Lower leg skin (tissue), 4 donors: ENCODE measurements at regions not wholly inside any gene's neighbourhood (a gene's known extent, or its start where the extent isn't known, plus 50 kb on each side); places are given as distances from the start of the nearest gene placed in this dataset.

Experiments used
- DNase-seq, 2 donors: peaks; one replicate each; pipeline ENCODE4 v3.0.0-alpha.2; 2019; ENCODE audit warnings: low spot score in 2 of 2
- H3K4me3 ChIP-seq: fragments of 200-600 bp; sonication (generic); 2 replicates; pipeline ENCODE4 v1.5.1; 2017; ENCODE audit warnings: mild to moderate bottlenecking, low read depth; ENCODE audit not compliant: poor library complexity, severe bottlenecking
- POLR2A ChIP-seq, 2 donors: fragments of 450-650 bp; IDR thresholded peaks; one replicate each; pipeline ENCODE4 v1.6.1; 2016 to 2017; ENCODE audit warnings: antibody characterized with exemption in 2 of 2, mild to moderate bottlenecking in 1 of 2, moderate library complexity in 1 of 2
- WGBS, 2 donors: methylation state at CpG; one replicate each; pipeline ENCODE4 v1.1.5; 2018; 5-methylcytosine and 5-hydroxymethylcytosine counted together
- intact Hi-C: fragments of 100-400 bp; cut with DNase I; formaldehyde crosslinking; loops from one replicate; pipeline ENCODE4 v1.15.0; 2023; ENCODE audit warnings: low total_unique reads
- TF ChIP-seq, protein P1 (sequence below), 3 donors: fragments of 450-650 bp; IDR thresholded peaks; one replicate each; pipeline ENCODE4 v1.5.1; 2016; ENCODE audit warnings: antibody characterized with exemption in 3 of 3, mild to moderate bottlenecking in 3 of 3, moderate library complexity in 2 of 3

GRCh38 chr13:44156294-44156658 is 217.3 kb upstream of the SERP2 start:
- DNase-seq, result no peak
- intact Hi-C loops, result no loop called here
- no peak overlapping the region for H3K4me3 ChIP-seq
- TF ChIP-seq, protein P1, sequence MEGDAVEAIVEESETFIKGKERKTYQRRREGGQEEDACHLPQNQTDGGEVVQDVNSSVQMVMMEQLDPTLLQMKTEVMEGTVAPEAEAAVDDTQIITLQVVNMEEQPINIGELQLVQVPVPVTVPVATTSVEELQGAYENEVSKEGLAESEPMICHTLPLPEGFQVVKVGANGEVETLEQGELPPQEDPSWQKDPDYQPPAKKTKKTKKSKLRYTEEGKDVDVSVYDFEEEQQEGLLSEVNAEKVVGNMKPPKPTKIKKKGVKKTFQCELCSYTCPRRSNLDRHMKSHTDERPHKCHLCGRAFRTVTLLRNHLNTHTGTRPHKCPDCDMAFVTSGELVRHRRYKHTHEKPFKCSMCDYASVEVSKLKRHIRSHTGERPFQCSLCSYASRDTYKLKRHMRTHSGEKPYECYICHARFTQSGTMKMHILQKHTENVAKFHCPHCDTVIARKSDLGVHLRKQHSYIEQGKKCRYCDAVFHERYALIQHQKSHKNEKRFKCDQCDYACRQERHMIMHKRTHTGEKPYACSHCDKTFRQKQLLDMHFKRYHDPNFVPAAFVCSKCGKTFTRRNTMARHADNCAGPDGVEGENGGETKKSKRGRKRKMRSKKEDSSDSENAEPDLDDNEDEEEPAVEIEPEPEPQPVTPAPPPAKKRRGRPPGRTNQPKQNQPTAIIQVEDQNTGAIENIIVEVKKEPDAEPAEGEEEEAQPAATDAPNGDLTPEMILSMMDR (IDR thresholded peaks at IDR 0.05), result no peak
- no peak for TF ChIP-seq POLR2A (IDR thresholded peaks at IDR 0.05)
- WGBS, 2 donors, result 37 to 38% methylated on average over 4 of the region's 4 CpGs

- WGBS, 2 donors, result 75 to 81% methylated on average over 5 of the region's 5 CpGs
- no peak for DNase-seq
- no peak overlapping the region for H3K4me3 ChIP-seq
- intact Hi-C loops, result no loop called here
- no peak for TF ChIP-seq POLR2A (IDR thresholded peaks at IDR 0.05)
- TF ChIP-seq, protein P1 (IDR thresholded peaks at IDR 0.05), result no peak
Observed at GRCh38 chr13:44157606-44158005, 216.0 kb upstream of the SERP2 start.

DNA sequence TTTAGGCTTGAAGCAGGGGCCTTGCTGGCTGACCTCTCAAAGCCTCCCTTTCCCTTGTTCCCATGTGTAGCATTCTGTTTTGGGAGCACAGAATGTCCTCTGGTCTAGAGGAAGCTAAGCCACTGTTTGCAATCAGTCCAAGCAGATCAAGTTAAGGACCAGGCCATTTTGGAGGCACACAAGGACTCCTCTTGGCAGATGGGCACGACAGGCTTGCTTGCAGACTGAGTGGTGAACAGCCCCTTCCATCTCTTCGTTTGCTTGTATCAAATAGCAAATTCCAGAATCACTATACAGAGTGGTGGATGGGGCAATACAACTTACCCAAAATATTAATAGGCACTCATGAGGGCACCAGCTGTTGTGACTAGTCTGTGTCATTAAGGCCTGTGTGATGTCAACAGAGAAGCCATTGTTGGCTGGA is 215.5 kb upstream of the SERP2 start:
- no peak overlapping the region for H3K4me3 ChIP-seq
- no peak for TF ChIP-seq POLR2A (IDR thresholded peaks at IDR 0.05)
- TF ChIP-seq, protein P1 (IDR thresholded peaks at IDR 0.05), result no peak
- intact Hi-C loops, result no loop called here
- 80 to 83% methylated on average over 2 of the region's 2 CpGs for WGBS, 2 donors
- no peak for DNase-seq

DNA sequence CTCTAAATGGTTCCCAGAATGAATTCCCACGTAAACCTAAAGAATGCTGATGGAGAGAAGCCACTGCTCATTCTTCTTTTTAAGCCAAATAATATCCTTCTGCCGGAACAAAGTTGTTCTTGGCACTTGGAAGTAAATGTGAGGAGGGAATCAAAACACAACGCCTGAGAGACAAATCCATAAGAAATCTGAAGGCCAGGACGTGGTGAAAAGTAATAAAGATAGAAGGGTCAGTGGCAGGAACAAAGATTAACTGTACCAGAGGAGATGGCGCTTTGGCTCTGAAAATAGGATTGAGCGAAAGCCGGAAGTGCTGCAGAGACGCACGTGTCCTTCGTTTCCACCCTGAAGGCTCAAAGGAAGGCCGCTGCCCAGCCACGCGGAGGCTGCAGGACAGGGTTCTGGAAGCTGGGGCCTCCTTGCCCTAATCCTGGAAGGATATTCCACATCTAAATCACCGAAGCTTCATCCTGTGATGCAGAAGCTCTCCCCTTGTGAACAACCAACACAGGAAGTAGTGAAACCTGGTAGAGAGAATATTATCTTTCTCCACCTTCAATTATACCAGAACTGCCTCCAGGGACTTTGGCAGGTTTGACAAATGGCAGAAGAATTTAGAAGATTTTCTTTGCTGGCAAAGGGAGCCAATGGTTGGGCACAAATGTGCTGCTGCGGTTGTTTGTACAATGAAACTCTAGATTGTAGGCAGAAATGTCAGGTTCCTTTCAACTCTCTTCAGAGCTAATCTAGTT is 214.6 kb upstream of the SERP2 start:
- no peak overlapping the region for H3K4me3 ChIP-seq
- WGBS, 2 donors, result 71 to 75% methylated on average over 15 of the region's 15 CpGs
- TF ChIP-seq POLR2A (IDR thresholded peaks at IDR 0.05), result no peak
- TF ChIP-seq, protein P1 (IDR thresholded peaks at IDR 0.05), result no peak
- no peak for DNase-seq
- intact Hi-C loops, result no loop called here

GRCh38 chr13:44159633-44160279 is 213.9 kb upstream of the SERP2 start:
- no peak overlapping the region for H3K4me3 ChIP-seq
- 53 to 57% methylated on average over 8 of the region's 8 CpGs for WGBS, 2 donors
- intact Hi-C loops, result no loop called here
- TF ChIP-seq POLR2A (IDR thresholded peaks at IDR 0.05), result no peak
- TF ChIP-seq, protein P1 (IDR thresholded peaks at IDR 0.05), result no peak
- peak in 1 of 2 donors; percentile 39 for DNase-seq
